Astrocyte (in vitro differentiated cells and primary cell): ENCODE measurements at regions not wholly inside any gene's neighbourhood (a gene's known extent, or its start where the extent isn't known, plus 50 kb on each side); places are given as distances from the start of the nearest gene placed in this dataset.

Experiments used
- DNase-seq: peaks from one replicate; pipeline ENCODE4 v3.0.0-alpha.2; 2010; ENCODE audit warnings: low read depth
- FAIRE-seq: peaks from 2 replicates; lab custom pipeline; 2011; peaks lifted over from hg19 to GRCh38; lab: Jason Lieb, UNC
- H2AFZ ChIP-seq: 2 replicates; pipeline ENCODE4 v1.6.0; 2012; ENCODE audit warnings: low read depth, low read length, inconsistent platforms
- H3K27ac ChIP-seq: 2 replicates; pipeline ENCODE4 v1.5.1; 2011; ENCODE audit warnings: low read depth, low read length, inconsistent platforms
- H3K27me3 ChIP-seq: 2 replicates; pipeline ENCODE4 v1.6.0; 2011; ENCODE audit warnings: low read length, inconsistent platforms; ENCODE audit not compliant: insufficient read depth
- H3K36me3 ChIP-seq: 2 replicates; pipeline ENCODE4 v1.5.1; 2011; ENCODE audit warnings: low read length, inconsistent platforms; ENCODE audit not compliant: insufficient read depth
- H3K4me1 ChIP-seq: 2 replicates; pipeline ENCODE4 v1.5.1; 2011; ENCODE audit warnings: low read length, inconsistent platforms; ENCODE audit not compliant: insufficient read depth
- H3K4me2 ChIP-seq: 2 replicates; pipeline ENCODE4 v1.6.0; 2012; ENCODE audit warnings: low read length, inconsistent platforms
- H3K4me3 ChIP-seq: 2 replicates; pipeline ENCODE4 v1.5.1; 2011; ENCODE audit warnings: low read depth, mild to moderate bottlenecking, low read length, inconsistent platforms; ENCODE audit not compliant: insufficient read depth
- H3K79me2 ChIP-seq: 2 replicates; pipeline ENCODE4 v1.6.0; 2012; ENCODE audit warnings: mild to moderate bottlenecking, low read length, inconsistent platforms; ENCODE audit not compliant: insufficient read depth
- H3K9ac ChIP-seq: 2 replicates; pipeline ENCODE4 v1.6.0; 2012; ENCODE audit warnings: mild to moderate bottlenecking, low read length, inconsistent platforms
- H3K9me3 ChIP-seq: 2 replicates; pipeline ENCODE4 v1.5.1; 2012; ENCODE audit warnings: low read depth, mild to moderate bottlenecking, low read length, inconsistent platforms; ENCODE audit not compliant: insufficient read depth
- H4K20me1 ChIP-seq: 2 replicates; pipeline ENCODE4 v1.6.0; 2012; ENCODE audit warnings: low read length, inconsistent platforms; ENCODE audit not compliant: insufficient read depth
- H3K27ac Mint-ChIP-seq: one replicate; pipeline ENCODE4 v1.8.0; 2021; ENCODE audit warnings: mild to moderate bottlenecking, mixed read lengths; ENCODE audit not compliant: unreplicated experiment
- H3K27me3 Mint-ChIP-seq: one replicate; pipeline ENCODE4 v1.8.0; 2021; ENCODE audit warnings: low read depth, mixed read lengths; ENCODE audit not compliant: unreplicated experiment
- H3K36me3 Mint-ChIP-seq: one replicate; pipeline ENCODE4 v1.8.0; 2021; ENCODE audit warnings: low read depth, mixed read lengths; ENCODE audit not compliant: unreplicated experiment
- H3K4me1 Mint-ChIP-seq: one replicate; pipeline ENCODE4 v1.8.0; 2021; ENCODE audit warnings: low read depth, mixed read lengths; ENCODE audit not compliant: unreplicated experiment
- H3K4me3 Mint-ChIP-seq: one replicate; pipeline ENCODE4 v1.8.0; 2021; ENCODE audit warnings: mild to moderate bottlenecking, moderate library complexity, mixed read lengths; ENCODE audit not compliant: unreplicated experiment
- H3K9me3 Mint-ChIP-seq: one replicate; pipeline ENCODE4 v1.8.0; 2021; ENCODE audit warnings: mild to moderate bottlenecking, mixed read lengths; ENCODE audit not compliant: unreplicated experiment
- CTCF ChIP-seq: IDR thresholded peaks from 2 replicates; pipeline ENCODE4 v1.5.1; 2011; ENCODE audit warnings: low read depth, mild to moderate bottlenecking, inconsistent platforms, low read length, moderate library complexity; ENCODE audit not compliant: insufficient read depth
- EZH2 ChIP-seq: IDR thresholded peaks from 2 replicates; pipeline ENCODE4 v1.6.1; 2012; ENCODE audit warnings: mild to moderate bottlenecking, low read length, inconsistent platforms; ENCODE audit not compliant: insufficient read depth

- H3K4me1 ChIP-seq, result no peaks in the 10 kb centered on the region
- DNase-seq (no peak), FAIRE-seq (no peak)
- H3K9me3 Mint-ChIP-seq, result no peaks in the 10 kb centered on the region
- H2AFZ ChIP-seq, result no peak overlapping the region
- no peaks in the 10 kb centered on the region for H3K36me3 Mint-ChIP-seq
- no peak overlapping the region for H3K4me2 ChIP-seq
- H3K9me3 ChIP-seq, result no peaks in the 10 kb centered on the region
- no peak for TF ChIP-seq EZH2
- no peak for TF ChIP-seq CTCF
- no peaks in the 10 kb centered on the region for H3K79me2 ChIP-seq
- peaks cover 4% of the 10 kb centered on the region for H3K27me3 ChIP-seq
- H3K27me3 Mint-ChIP-seq, result peaks cover 49% of the 10 kb centered on the region
- no peaks in the 10 kb centered on the region for H4K20me1 ChIP-seq
- H3K36me3 ChIP-seq, result no peaks in the 10 kb centered on the region
- no peak overlapping the region for H3K27ac Mint-ChIP-seq
- peaks cover 7% of the 10 kb centered on the region for H3K4me1 Mint-ChIP-seq
- no peak overlapping the region for H3K4me3 Mint-ChIP-seq
- H3K27ac ChIP-seq, result no peak overlapping the region
- no peak overlapping the region for H3K9ac ChIP-seq
- H3K4me3 ChIP-seq, result no peak overlapping the region
Observed at GRCh38 chr12:53849656-53850055, 89.0 kb upstream of the HOXC13 start.

- no peak overlapping the region for H3K4me3 Mint-ChIP-seq
- Histone ChIP-seq H3K4me1 (no peaks in the 10 kb centered on the region), H3K4me2 (no peak overlapping the region), H3K4me3 (no peak overlapping the region), H3K79me2 (no peaks in the 10 kb centered on the region), H3K9me3 (no peaks in the 10 kb centered on the region), H3K9ac (no peak overlapping the region), H3K27me3 (peaks cover 9% of the 10 kb centered on the region), H3K27ac (no peak overlapping the region), H4K20me1 (no peaks in the 10 kb centered on the region), H2AFZ (no peak overlapping the region), H3K36me3 (no peaks in the 10 kb centered on the region)
- H3K36me3 Mint-ChIP-seq, result no peaks in the 10 kb centered on the region
- peaks cover 50% of the 10 kb centered on the region for H3K27me3 Mint-ChIP-seq
- no peak for TF ChIP-seq EZH2
- no peak for TF ChIP-seq CTCF
- H3K9me3 Mint-ChIP-seq, result no peaks in the 10 kb centered on the region
- no peak overlapping the region for H3K27ac Mint-ChIP-seq
- DNase-seq, result no peak
- no peaks in the 10 kb centered on the region for H3K4me1 Mint-ChIP-seq
- FAIRE-seq, result no peak
Observed at GRCh38 chr12:53852061-53852460, 86.6 kb upstream of the HOXC13 start.

- Histone ChIP-seq H2AFZ (no peak overlapping the region), H3K9ac (no peak overlapping the region), H3K4me1 (no peaks in the 10 kb centered on the region), H3K4me2 (no peak overlapping the region), H3K27me3 (peaks cover 9% of the 10 kb centered on the region), H3K79me2 (no peaks in the 10 kb centered on the region), H4K20me1 (no peaks in the 10 kb centered on the region), H3K9me3 (no peaks in the 10 kb centered on the region), H3K4me3 (no peak overlapping the region), H3K36me3 (no peaks in the 10 kb centered on the region), H3K27ac (no peak overlapping the region)
- Mint-ChIP-seq H3K4me3 (no peak overlapping the region), H3K27ac (no peak overlapping the region), H3K9me3 (no peaks in the 10 kb centered on the region), H3K4me1 (no peaks in the 10 kb centered on the region), H3K27me3 (peaks cover 46% of the 10 kb centered on the region), H3K36me3 (no peaks in the 10 kb centered on the region)
- DNase-seq, result no peak
- FAIRE-seq, result no peak
- TF ChIP-seq CTCF, result no peak
- no peak for TF ChIP-seq EZH2
Observed at GRCh38 chr12:53852992-53853391, 85.6 kb upstream of the HOXC13 start.
